Choroid plexus epithelial cell (primary cell): ENCODE measurements at regions not wholly inside any gene's neighbourhood (a gene's known extent, or its start where the extent isn't known, plus 50 kb on each side); places are given as distances from the start of the nearest gene placed in this dataset.
"Not testable (repeated sequence)": the region's sequence is repeated elsewhere in the genome, so short reads cannot be mapped to it uniquely, and the experiment has no call there.

ENCODE experiments used
- DNase-seq: peaks from one replicate; pipeline ENCODE4 v3.0.0-alpha.2; 2010; ENCODE audit warnings: low read depth
- H3K4me3 ChIP-seq: 2 replicates; pipeline ENCODE4 v1.5.1; 2011; ENCODE audit warnings: low read depth, mild to moderate bottlenecking, control low read depth, low read length, moderate library complexity
- CTCF ChIP-seq: conservative IDR thresholded peaks from 2 replicates; pipeline ENCODE4 v1.5.1; 2011; ENCODE audit warnings: low read depth, mild to moderate bottlenecking, control low read depth, inconsistent platforms, low read length, moderate library complexity

DNA sequence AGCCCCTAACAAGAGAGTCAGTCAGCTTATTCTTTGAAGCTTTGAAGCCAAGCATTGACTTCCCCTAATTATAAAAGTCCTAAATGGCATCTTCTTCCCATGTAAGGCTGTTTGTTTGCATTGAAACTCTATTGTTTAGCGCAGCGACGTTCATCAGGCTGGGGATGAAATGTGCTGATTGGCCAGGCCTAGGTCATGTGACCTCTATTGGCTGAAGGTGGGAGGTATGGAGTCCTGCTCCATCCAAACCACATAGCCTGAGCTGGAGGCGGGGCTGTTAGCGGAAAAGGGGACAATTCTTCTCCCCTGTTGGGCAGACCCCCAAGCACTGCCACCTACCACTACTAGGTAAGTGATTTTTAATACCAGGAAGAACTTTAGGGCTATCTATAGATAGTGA is 145.3 kb upstream of the PRR23C start:
- no peak for DNase-seq
- H3K4me3 ChIP-seq: no peak overlapping the region
- TF ChIP-seq CTCF: no peak

- not testable (repeated sequence) for DNase-seq, H3K4me3 ChIP-seq
Measured at GRCh38 chr3:139194421-139194820, 149.4 kb upstream of the MRPS22 start.

DNA sequence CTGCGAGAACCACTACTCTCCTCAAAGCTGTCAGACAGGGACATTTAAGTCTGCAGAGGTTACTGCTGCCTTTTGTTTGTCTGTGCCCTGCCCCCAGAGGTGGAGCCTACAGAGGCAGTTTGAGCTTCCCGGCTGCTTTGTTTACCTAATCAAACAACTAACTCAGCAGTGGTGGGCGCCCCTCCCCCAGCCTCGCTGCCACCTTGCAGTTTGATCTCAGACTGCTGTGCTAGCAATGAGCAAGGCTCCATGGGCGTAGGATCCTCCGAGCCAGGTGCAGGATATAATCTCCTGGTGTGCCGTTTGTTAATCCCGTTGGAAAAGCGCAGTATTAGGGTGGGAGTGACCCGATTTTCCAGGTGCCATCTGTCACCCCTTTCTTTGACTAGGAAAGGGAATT is 147.7 kb upstream of the MRPS22 start:
- H3K4me3 ChIP-seq, DNase-seq: not testable (repeated sequence)

- H3K4me3 ChIP-seq: no peak overlapping the region
- no peak for TF ChIP-seq CTCF
- DNase-seq: no peak
Measured at GRCh38 chr3:139197251-139197650, 146.6 kb upstream of the MRPS22 start.

DNA sequence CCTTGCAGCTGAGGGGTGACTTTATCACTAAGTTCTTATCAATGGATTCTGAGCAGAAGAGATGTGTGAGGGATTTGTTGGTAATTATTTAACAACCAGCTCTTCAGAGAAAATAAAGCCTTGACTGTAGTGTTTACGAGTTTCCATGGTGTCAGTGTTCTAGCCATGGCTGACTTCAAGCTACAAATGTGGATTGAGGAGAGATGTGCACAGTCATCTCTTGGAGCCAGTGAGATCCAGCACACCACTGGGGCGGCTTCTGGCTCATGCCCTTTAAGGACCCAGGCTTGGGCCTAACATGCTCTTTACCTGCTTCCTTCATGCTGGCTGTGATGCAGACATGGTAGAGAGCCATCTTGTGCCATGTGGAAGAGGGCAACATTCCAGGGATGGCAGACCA is 145.6 kb upstream of the MRPS22 start:
- no peak for DNase-seq
- no peak overlapping the region for H3K4me3 ChIP-seq

DNA sequence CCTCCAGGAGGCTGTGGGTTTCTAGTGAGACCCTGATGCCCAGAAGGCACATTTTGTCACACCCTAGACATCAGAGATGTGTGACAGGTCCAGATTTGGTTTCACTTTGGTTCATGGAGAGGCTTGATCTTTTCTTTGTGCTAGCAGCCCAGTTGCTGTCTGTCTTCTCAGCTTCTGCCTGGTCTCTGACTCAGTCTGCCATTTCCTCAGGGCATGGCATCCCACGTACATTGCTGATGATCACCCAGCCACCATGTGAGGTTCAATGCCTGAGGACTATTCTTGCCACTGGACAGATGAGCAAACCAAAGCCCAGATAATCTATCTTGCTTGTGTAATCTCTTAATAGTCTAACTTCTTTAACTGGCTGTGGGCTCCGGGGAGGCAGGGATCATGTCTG is 144.9 kb upstream of the MRPS22 start:
- no peak overlapping the region for H3K4me3 ChIP-seq
- TF ChIP-seq CTCF: no peak
- no peak for DNase-seq

More for the DNA sequence above, 145.6 kb upstream of the MRPS22 start:
- TF ChIP-seq CTCF: no peak

GRCh38 chr3:139199421-139200010 is 144.3 kb upstream of the MRPS22 start:
- no peak for TF ChIP-seq CTCF
- H3K4me3 ChIP-seq: no peak overlapping the region
- DNase-seq: peak; percentile 23

DNA sequence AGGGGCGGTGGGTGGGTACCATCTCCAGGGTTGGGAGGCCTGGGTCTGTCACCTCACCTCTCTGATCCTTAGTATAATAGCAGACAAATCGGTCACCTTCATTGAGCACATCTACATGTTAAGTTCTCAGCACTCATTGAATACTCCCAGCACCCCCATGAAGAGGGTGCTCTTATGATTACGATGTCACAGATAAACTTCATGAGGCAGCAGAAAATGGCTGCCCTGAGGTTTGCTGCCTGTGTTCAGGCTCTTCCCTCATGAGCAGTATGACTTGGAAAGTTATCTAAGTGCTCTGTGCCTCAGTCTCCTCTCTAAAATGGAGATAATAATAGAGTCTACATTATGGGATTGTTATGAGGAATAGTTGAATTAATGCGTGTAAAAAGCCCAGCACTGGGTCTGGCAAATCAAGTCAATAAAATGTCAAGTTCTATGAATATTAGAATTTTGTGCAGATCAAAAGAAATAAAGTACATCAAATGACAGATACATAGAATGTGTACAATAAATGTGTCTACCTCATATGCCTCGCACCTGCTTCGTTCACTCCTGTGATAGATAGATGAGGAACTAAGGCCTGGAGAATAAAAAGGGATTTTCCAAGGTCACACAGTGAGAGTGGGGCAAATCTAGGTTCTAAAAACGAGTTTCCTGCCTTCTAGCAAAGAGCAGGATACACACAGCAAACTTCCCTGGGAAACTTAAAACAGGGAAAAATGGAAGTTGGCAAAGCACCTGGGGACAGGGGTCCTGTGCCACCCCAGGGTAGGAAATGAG is 142.2 kb upstream of the MRPS22 start:
- H3K4me3 ChIP-seq: no peak overlapping the region
- TF ChIP-seq CTCF: no peak
- no peak for DNase-seq
